ENCODE measurements at regions not wholly inside any gene's neighbourhood (a gene's known extent, or its start where the extent isn't known, plus 50 kb on each side); places are given as distances from the start of the nearest gene placed in this dataset.
"Not testable (repeated sequence)": the region's sequence is repeated elsewhere in the genome, so short reads cannot be mapped to it uniquely, and the experiment has no call there.

DNA sequence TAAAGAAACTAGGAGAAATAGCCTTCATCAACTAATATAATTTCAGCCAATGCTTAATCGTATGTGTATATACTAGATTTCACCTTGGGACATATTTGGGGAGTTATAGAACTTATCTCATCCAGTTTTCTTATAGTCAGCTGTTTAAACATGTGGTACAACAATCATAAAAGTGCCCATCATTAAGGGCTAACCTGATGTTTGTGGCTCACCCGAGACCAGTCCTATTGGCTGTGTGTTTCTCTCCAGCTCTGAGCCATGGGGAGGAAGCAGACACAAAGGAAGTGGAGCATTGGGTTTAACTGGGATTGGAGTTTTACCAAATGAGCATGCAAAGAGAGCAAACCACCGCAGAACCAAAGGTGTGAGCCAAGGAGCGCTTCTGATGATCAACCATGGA lies 114.3 kb upstream of the KLF12 start:
- H3K9me3 ChIP-seq, result no peaks in the 10 kb centered on the region
- H3K36me3 ChIP-seq, result no peaks in the 10 kb centered on the region
- intact Hi-C loops (cut with DNase I), result no loop called here
- no peak for TF ChIP-seq POLR2AphosphoS5 (IDR thresholded peaks at IDR 0.05)
- no peak for TF ChIP-seq EP300 (IDR thresholded peaks at IDR 0.05)
- TF ChIP-seq POLR2A (IDR thresholded peaks at IDR 0.05; ENCODE audit: low read depth), result no peak
- no peak for TF ChIP-seq CTCF (IDR thresholded peaks at IDR 0.05)
- no peak for DNase-seq (ENCODE audit: extremely low spot score)
- H3K4me1 ChIP-seq, result peaks cover 5 to 23% (median 11%) of the 10 kb centered on the region in 4 donors
- no peak overlapping the region for H3K4me3 ChIP-seq
- no peak overlapping the region for H3K27ac ChIP-seq (replicated peaks in 1 of 4)
- 95% methylated on average over 4 of the region's 4 CpGs for WGBS
- H3K27me3 ChIP-seq, result no peaks in the 10 kb centered on the region

DNA sequence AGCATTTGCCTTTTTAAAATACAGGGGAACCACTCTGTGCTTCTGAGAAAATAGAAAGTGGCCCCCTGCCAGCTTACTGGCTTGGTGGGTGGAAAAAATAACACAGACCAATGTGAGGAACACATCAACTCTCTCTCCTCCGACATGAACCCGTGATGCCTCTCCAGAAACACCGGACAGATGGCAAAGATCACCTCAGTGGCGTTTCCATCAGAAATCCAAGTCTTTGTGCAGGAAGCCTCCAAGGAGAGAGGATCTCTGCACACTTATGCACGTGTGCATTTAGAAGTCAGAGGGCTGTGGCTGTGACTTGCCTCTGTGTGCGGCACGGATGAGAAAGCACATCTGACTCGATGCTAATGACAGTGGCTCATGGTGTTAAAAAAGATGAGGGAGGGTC lies 112.3 kb upstream of the KLF12 start:
- no peak overlapping the region for H3K27ac ChIP-seq (replicated peaks in 1 of 4)
- no peaks in the 10 kb centered on the region for H3K36me3 ChIP-seq
- H3K9me3 ChIP-seq, result no peaks in the 10 kb centered on the region
- intact Hi-C loops (cut with DNase I), result no loop called here
- no peak for TF ChIP-seq POLR2AphosphoS5 (IDR thresholded peaks at IDR 0.05)
- TF ChIP-seq EP300 (IDR thresholded peaks at IDR 0.05), result no peak
- no peak for TF ChIP-seq POLR2A (IDR thresholded peaks at IDR 0.05; ENCODE audit: low read depth)
- TF ChIP-seq CTCF (IDR thresholded peaks at IDR 0.05), result no peak
- H3K27me3 ChIP-seq, result no peaks in the 10 kb centered on the region
- peaks cover 5 to 21% (median 11%) of the 10 kb centered on the region in 4 donors for H3K4me1 ChIP-seq
- peak overlapping the region in 3 of 4 donors; percentile 13 to 20 (median 14) for H3K4me3 ChIP-seq
- no peak for DNase-seq (ENCODE audit: extremely low spot score)
- 25% methylated on average over 8 of the region's 8 CpGs for WGBS

GRCh38 chr13:74243637-74244526 lies 109.7 kb upstream of the KLF12 start:
- TF ChIP-seq POLR2A (IDR thresholded peaks at IDR 0.05; ENCODE audit: low read depth), result no peak
- no peak for TF ChIP-seq CTCF (IDR thresholded peaks at IDR 0.05)
- TF ChIP-seq POLR2AphosphoS5 (IDR thresholded peaks at IDR 0.05), result no peak
- no peak for TF ChIP-seq EP300 (IDR thresholded peaks at IDR 0.05)
- no peak for DNase-seq (ENCODE audit: extremely low spot score)
- 93% methylated on average over 5 of the region's 5 CpGs for WGBS
- Histone ChIP-seq H3K27me3 (no peaks in the 10 kb centered on the region), H3K4me3 (no peak overlapping the region), H3K9me3 (no peaks in the 10 kb centered on the region), H3K27ac (replicated peaks in 1 of 4) (no peak overlapping the region), H3K4me1 (peaks cover 5 to 11% (median 8%) of the 10 kb centered on the region in 4 donors), H3K36me3 (no peaks in the 10 kb centered on the region)
- intact Hi-C loops (cut with DNase I), result no loop called here

DNA sequence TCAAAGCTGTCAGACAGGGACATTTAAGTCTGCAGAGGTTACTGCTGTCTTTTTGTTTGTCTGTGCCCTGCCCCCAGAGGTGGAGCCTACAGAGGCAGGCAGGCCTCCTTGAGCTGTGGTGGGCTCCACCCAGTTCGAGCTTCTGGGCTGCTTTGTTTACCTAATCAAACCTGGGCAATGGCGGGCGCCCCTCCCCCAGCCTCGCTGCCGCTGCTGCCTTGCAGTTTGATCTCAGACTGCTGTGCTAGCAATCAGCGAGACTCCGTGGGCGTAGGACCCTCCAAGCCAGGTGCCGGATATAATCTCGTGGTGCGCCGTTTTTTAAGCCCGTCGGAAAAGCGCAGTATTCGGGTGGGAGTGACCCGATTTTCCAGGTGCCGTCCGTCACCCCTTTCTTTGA lies 107.1 kb upstream of the KLF12 start:
- WGBS, result 94% methylated on average over 18 of the region's 19 CpGs
- H3K27ac ChIP-seq (replicated peaks in 1 of 4); H3K36me3 ChIP-seq; intact Hi-C loops (cut with DNase I); DNase-seq (ENCODE audit: extremely low spot score); H3K4me1 ChIP-seq; H3K4me3 ChIP-seq; H3K27me3 ChIP-seq; H3K9me3 ChIP-seq: not testable (repeated sequence)

DNA sequence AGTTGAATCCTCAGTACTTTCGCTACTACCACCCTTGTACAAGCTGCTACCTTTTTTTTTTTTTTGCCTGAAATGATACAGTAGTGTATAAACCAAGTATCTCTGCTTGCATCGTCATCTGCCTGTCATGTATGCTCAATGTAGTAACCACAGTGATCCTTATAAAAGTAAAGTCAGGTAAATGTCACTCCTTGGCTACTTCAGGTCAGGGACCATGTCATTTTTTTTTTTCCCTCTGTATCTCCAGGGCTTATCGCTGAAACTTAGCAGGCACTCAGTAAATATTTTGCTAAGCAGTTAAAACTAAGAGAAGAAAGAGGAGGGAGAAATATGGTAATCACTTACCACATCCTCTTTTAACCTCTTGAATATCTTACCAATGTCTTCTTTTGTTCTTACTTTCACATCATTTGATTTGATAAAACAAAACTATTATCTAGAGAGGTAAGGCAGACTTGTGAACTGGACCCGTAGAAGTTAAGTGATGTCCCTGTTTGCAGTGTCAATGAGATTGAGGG lies 96.8 kb upstream of the KLF12 start:
- H3K4me3 ChIP-seq, result no peak overlapping the region
- H3K27me3 ChIP-seq, result no peaks in the 10 kb centered on the region
- no peak overlapping the region for H3K27ac ChIP-seq (replicated peaks in 1 of 4)
- H3K36me3 ChIP-seq, result no peaks in the 10 kb centered on the region
- H3K4me1 ChIP-seq, result no peaks in the 10 kb centered on the region
- 91% methylated on average over 4 of the region's 4 CpGs for WGBS
- TF ChIP-seq POLR2AphosphoS5 (IDR thresholded peaks at IDR 0.05), result no peak
- intact Hi-C loops (cut with DNase I), result no loop called here
- DNase-seq (ENCODE audit: extremely low spot score), result no peak
- H3K9me3 ChIP-seq, result no peaks in the 10 kb centered on the region
